Prostate gland (tissue), 2 donors: ENCODE measurements at regions not wholly inside any gene's neighbourhood (a gene's known extent, or its start where the extent isn't known, plus 50 kb on each side); places are given as distances from the start of the nearest gene placed in this dataset.

ENCODE experiments used
- DNase-seq: peaks from one replicate; pipeline ENCODE4 v3.0.0-alpha.2; 2019; ENCODE audit warnings: low spot score
- H3K27ac ChIP-seq, 2 donors: fragments of 200-600 bp; sonication (generic); 2 replicates each; pipeline ENCODE4 v1.5.1; 2017 to 2019
- H3K27me3 ChIP-seq: fragments of 200-600 bp; sonication (generic); replicated peaks from 2 replicates; pipeline ENCODE4 v1.5.1; 2019; ENCODE audit not compliant: insufficient read depth
- H3K36me3 ChIP-seq, 2 donors: fragments of 200-600 bp; sonication (generic); 1 replicate in 1 of 2; 2 replicates in 1 of 2; pipeline versions ENCODE4 v1.5.1 to v1.8.1; 2017 to 2019
- H3K4me1 ChIP-seq: fragments of 200-600 bp; sonication (generic); replicated peaks from 2 replicates; pipeline ENCODE4 v1.5.1; 2019
- H3K4me3 ChIP-seq, 2 donors: fragments of 200-600 bp; sonication (generic); 2 replicates each; pipeline ENCODE4 v1.5.1; 2017 to 2019
- H3K9me3 ChIP-seq: fragments of 200-600 bp; sonication (generic); 2 replicates; pipeline ENCODE4 v1.5.1; 2017
- POLR2A ChIP-seq: fragments of 450-650 bp; IDR thresholded peaks from one replicate; pipeline ENCODE4 v1.6.1; 2016; ENCODE audit warnings: antibody characterized with exemption, mild to moderate bottlenecking
- POLR2AphosphoS5 ChIP-seq: sonication (generic); formaldehyde crosslinking; IDR thresholded peaks from one replicate; pipeline ENCODE4 v1.6.1; 2017; ENCODE audit warnings: antibody characterized with exemption
- WGBS: methylation state at CpG from one replicate; pipeline ENCODE4 v1.1.5; 2018; 5-methylcytosine and 5-hydroxymethylcytosine counted together
- intact Hi-C: fragments of 100-400 bp; cut with DNase I; formaldehyde crosslinking; loops from one replicate; pipeline ENCODE4 v1.14.2; 2022
- TF ChIP-seq, protein P1 (sequence below), 4 experiments: fragments of 200-600 bp in 2 of 4; fragments of 450-650 bp in 2 of 4; sonication (generic) in 2 of 4; IDR thresholded peaks; 1 replicate in 3 of 4; 2 replicates in 1 of 4; pipeline ENCODE4 v1.5.1; 2016 to 2019; ENCODE audit warnings: antibody characterized with exemption in 4 of 4, mild to moderate bottlenecking in 2 of 4, moderate library complexity in 2 of 4

DNA sequence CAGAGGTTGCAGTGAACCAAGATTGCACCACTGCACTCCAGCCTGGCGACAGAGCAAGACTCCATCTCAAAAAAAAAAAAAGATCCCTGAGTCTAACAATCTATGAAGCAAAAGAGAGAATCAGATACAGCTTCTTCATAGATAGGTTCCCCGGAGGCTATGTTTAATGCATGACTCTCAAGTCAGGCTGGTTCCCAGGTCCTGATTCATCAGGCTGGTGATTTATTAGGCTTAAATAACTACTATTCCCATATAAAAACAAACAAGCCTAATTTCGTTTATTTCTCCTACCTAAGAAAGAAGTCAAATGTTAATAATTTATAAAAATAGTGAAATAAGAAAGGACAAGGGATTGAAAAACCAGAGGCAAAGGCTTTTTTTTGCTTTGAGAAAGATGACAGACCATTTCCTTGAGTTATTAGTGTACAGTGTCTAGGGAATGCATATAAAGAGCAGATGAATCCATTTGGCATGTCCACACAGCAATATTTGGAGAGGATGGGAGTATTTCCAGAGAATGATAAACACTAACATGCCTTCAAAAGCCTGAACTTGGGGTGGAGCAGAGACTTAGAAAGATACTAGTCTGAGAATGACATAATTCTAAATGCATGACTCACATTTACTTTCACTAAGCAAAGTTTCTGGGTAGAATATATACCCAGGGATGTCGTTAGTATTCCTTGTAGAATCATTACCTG is 115.3 kb downstream of the NREP start:
- TF ChIP-seq POLR2AphosphoS5, result no peak
- no peak for TF ChIP-seq POLR2A
- Histone ChIP-seq H3K4me3 (no peak overlapping the region), H3K27me3 (no peaks in the 10 kb centered on the region), H3K4me1 (no peaks in the 10 kb centered on the region), H3K9me3 (no peaks in the 10 kb centered on the region), H3K27ac (no peak overlapping the region), H3K36me3 (no peaks in the 10 kb centered on the region)
- DNase-seq, result no peak
- 37% methylated on average over 4 of the region's 4 CpGs for WGBS
- intact Hi-C loops, result no loop called here

DNA sequence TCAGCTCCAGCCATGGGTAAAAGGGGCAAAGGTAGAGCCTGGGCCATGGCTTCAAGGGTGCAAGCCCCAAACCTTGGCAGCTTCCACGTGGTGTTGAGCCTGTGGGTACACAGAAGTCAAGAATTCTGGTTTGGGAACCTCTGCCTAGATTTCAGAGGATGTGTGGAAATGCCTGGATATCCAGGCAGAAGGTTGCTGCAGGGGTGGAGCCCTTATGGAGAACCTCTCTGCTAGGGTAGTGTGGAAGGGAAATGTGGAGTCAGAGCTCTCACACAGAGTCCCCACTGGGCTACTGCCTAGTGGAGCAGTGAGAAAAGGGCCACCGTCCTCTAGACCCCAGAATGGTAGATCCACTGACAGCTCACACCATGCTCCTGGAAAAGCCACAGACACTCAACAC is 117.1 kb downstream of the NREP start:
- no peak overlapping the region for H3K4me3 ChIP-seq
- DNase-seq, result no peak
- no peaks in the 10 kb centered on the region for H3K4me1 ChIP-seq
- WGBS, result 57% methylated on average over 2 of the region's 2 CpGs
- H3K27me3 ChIP-seq, result no peaks in the 10 kb centered on the region
- H3K9me3 ChIP-seq, result no peaks in the 10 kb centered on the region
- TF ChIP-seq POLR2A (no peak), POLR2AphosphoS5 (no peak)
- TF ChIP-seq, protein P1, sequence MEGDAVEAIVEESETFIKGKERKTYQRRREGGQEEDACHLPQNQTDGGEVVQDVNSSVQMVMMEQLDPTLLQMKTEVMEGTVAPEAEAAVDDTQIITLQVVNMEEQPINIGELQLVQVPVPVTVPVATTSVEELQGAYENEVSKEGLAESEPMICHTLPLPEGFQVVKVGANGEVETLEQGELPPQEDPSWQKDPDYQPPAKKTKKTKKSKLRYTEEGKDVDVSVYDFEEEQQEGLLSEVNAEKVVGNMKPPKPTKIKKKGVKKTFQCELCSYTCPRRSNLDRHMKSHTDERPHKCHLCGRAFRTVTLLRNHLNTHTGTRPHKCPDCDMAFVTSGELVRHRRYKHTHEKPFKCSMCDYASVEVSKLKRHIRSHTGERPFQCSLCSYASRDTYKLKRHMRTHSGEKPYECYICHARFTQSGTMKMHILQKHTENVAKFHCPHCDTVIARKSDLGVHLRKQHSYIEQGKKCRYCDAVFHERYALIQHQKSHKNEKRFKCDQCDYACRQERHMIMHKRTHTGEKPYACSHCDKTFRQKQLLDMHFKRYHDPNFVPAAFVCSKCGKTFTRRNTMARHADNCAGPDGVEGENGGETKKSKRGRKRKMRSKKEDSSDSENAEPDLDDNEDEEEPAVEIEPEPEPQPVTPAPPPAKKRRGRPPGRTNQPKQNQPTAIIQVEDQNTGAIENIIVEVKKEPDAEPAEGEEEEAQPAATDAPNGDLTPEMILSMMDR (IDR thresholded peaks at IDR 0.05), result no peak
- no peaks in the 10 kb centered on the region for H3K36me3 ChIP-seq
- intact Hi-C loops, result no loop called here
- no peak overlapping the region for H3K27ac ChIP-seq

DNA sequence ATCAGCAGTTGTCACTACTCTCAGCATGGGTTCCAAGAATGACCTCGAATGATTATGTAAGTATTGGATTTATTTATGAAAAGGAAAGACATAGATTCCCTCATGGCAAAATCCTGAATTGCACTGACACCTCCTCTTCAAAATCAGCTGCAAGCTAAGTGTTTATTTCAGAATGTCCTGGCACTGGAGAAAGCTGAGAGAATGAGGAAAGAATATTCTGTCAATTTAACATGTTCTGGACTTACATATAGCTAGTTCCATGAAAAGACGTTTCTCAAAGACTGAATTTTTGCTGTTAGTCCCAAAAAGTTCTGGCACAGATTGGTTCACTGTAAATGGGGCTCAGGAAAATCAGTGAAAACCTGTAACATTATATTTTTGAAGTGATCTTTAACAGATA is 120.3 kb downstream of the NREP start:
- TF ChIP-seq POLR2AphosphoS5 (no peak), POLR2A (no peak)
- TF ChIP-seq, protein P1 (IDR thresholded peaks at IDR 0.05), result no peak
- H3K27me3 ChIP-seq, result no peaks in the 10 kb centered on the region
- H3K27ac ChIP-seq, result no peak overlapping the region
- no peaks in the 10 kb centered on the region for H3K9me3 ChIP-seq
- WGBS, result 71% methylated on average over 2 of the region's 2 CpGs
- no peaks in the 10 kb centered on the region for H3K36me3 ChIP-seq
- H3K4me3 ChIP-seq, result no peak overlapping the region
- H3K4me1 ChIP-seq, result no peaks in the 10 kb centered on the region
- DNase-seq, result no peak
- intact Hi-C loops, result no loop called here

DNA sequence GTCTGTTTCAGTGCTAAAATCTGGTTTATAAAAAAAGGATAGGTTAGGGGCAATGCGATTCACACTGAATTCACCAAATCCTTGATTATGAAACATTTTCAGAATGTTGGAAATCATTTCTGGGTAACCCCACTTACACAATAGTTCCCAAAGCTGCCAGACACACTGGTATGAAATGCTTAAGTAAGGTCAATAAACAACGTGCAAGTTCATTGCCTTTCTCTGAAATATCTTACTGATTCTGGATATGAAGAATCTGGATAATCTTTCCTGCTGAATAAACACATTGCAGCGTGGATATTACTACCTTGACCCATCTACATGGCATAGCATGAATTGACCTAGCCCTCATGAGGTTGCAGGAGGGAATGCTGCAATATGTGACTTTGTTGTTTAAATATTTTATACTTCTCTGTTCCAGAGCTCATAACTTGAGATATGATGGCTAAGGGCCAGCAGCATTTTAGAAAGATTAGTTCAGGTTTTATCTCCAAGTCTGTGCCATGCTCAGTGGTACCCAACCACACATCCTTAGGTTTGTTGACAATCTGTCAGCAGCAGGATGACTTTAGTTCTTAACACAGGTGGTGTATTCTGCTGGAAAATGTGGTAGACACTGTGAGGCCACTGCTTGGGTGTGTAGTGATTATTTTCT is 121.0 kb downstream of the NREP start:
- no peak for TF ChIP-seq POLR2AphosphoS5
- Histone ChIP-seq H3K9me3 (no peaks in the 10 kb centered on the region), H3K27ac (no peak overlapping the region), H3K4me1 (no peaks in the 10 kb centered on the region), H3K27me3 (no peaks in the 10 kb centered on the region), H3K4me3 (no peak overlapping the region), H3K36me3 (no peaks in the 10 kb centered on the region)
- 42% methylated on average over 3 of the region's 3 CpGs for WGBS
- intact Hi-C loops, result no loop called here
- no peak for DNase-seq

DNA sequence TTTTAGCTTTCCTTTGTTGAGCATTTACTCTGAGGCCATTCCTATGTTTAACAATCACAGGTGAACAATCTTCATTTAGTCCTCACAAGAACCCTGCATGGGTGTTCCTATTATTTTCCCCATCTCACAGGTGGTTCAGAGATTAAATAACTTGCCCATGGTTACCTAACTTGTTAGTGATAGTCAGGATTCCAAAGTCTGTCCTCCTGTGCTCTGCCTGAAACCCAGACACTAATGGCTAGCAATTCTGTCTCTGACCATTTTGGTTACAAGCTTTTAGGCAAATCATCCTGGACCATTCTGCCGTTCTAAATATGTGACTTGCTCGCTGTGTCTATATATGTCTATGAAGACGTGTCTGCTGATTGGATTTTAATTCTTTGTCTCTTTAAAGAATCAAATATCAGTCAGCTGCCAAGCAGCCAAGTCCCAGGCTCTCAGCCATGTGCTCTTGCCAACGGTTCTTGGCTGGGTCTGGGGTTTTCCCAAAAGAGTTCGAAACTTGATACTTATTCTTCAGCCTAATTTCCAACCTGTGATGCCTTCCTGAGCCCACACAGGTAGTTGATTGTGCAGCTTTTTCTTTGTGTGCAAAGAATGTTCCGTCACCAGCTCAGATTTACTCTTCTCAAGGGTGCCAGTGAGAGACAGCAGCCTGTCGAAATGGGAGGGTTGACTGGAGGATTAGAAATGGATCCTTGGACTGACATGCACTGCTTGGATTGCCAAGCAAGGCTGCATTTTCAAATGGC is 121.7 kb downstream of the NREP start:
- WGBS, result 18% methylated on average over 7 of the region's 7 CpGs
- Histone ChIP-seq H3K4me3 (no peak overlapping the region), H3K27ac (no peak overlapping the region), H3K36me3 (no peaks in the 10 kb centered on the region), H3K9me3 (no peaks in the 10 kb centered on the region), H3K27me3 (no peaks in the 10 kb centered on the region), H3K4me1 (no peaks in the 10 kb centered on the region)
- TF ChIP-seq, protein P1 (IDR thresholded peaks at IDR 0.05), result no peak
- no peak for TF ChIP-seq POLR2A
- no peak for TF ChIP-seq POLR2AphosphoS5
- intact Hi-C loops, result no loop called here
- DNase-seq, result peak; percentile 23
